ENCODE measurements at regions not wholly inside any gene's neighbourhood (a gene's known extent, or its start where the extent isn't known, plus 50 kb on each side); places are given as distances from the start of the nearest gene placed in this dataset.

GRCh38 chrX:39960219-39960618 lies 137.5 kb downstream of the BCOR start:
- no peak for TF ChIP-seq CEBPB (IDR thresholded peaks at IDR 0.05)
- no peak for TF ChIP-seq RAD21 (IDR thresholded peaks at IDR 0.05; ENCODE audit: low read depth)
- no peak for TF ChIP-seq YY1 (IDR thresholded peaks at IDR 0.05; ENCODE audit: low read depth)
- TF ChIP-seq EP300 (IDR thresholded peaks at IDR 0.05; ENCODE audit: borderline replicate concordance) = no peak
- no peak for TF ChIP-seq USF1 (IDR thresholded peaks at IDR 0.05)
- no peak for TF ChIP-seq TEAD4 (IDR thresholded peaks at IDR 0.05)
- TF ChIP-seq TCF12 (IDR thresholded peaks at IDR 0.05; ENCODE audit: low read depth) = no peak
- TF ChIP-seq EGR1 (IDR thresholded peaks at IDR 0.05) = no peak
- TF ChIP-seq ZBTB7A (IDR thresholded peaks at IDR 0.05; ENCODE audit: low read depth) = no peak
- no peak for TF ChIP-seq TAF1 (IDR thresholded peaks at IDR 0.05; ENCODE audit: low read depth)
- TF ChIP-seq NFIC (IDR thresholded peaks at IDR 0.05) = no peak
- no peak for TF ChIP-seq MAX (IDR thresholded peaks at IDR 0.05)
- TF ChIP-seq REST (IDR thresholded peaks at IDR 0.05; ENCODE audit: low read depth) = no peak
- TF ChIP-seq CREB1 (IDR thresholded peaks at IDR 0.05; ENCODE audit: low read depth) = no peak
- TF ChIP-seq FOXM1 (IDR thresholded peaks at IDR 0.05; ENCODE audit: borderline replicate concordance, low read depth) = no peak

GRCh38 chrX:39961441-39961840 lies 136.3 kb downstream of the BCOR start:
- TF ChIP-seq CEBPB (IDR thresholded peaks at IDR 0.05) = no peak
- TF ChIP-seq MAX (IDR thresholded peaks at IDR 0.05) = no peak
- no peak for TF ChIP-seq NFIC (IDR thresholded peaks at IDR 0.05)
- no peak for TF ChIP-seq YY1 (IDR thresholded peaks at IDR 0.05; ENCODE audit: low read depth)
- TF ChIP-seq REST (IDR thresholded peaks at IDR 0.05; ENCODE audit: low read depth) = no peak
- TF ChIP-seq EGR1 (IDR thresholded peaks at IDR 0.05) = no peak

GRCh38 chrX:39965051-39965573 lies 132.6 kb downstream of the BCOR start:
- TF ChIP-seq USF1 (IDR thresholded peaks at IDR 0.05) = 0 out of 2 replicates have a peak, but pooled peaks have one; percentile 27
- TF ChIP-seq RAD21 (IDR thresholded peaks at IDR 0.05; ENCODE audit: low read depth) = no peak

GRCh38 chrX:39966176-39966575 lies 131.6 kb downstream of the BCOR start:
- TF ChIP-seq ZBTB7A (IDR thresholded peaks at IDR 0.05; ENCODE audit: low read depth) (no peak), REST (IDR thresholded peaks at IDR 0.05; ENCODE audit: low read depth) (no peak), TEAD4 (IDR thresholded peaks at IDR 0.05) (no peak), CEBPB (IDR thresholded peaks at IDR 0.05) (no peak), RAD21 (IDR thresholded peaks at IDR 0.05; ENCODE audit: low read depth) (no peak)

- TF ChIP-seq YY1 (IDR thresholded peaks at IDR 0.05; ENCODE audit: low read depth) = no peak
- TF ChIP-seq MAX (IDR thresholded peaks at IDR 0.05) = no peak
- no peak for TF ChIP-seq CREB1 (IDR thresholded peaks at IDR 0.05; ENCODE audit: low read depth)
- no peak for TF ChIP-seq USF1 (IDR thresholded peaks at IDR 0.05)
- TF ChIP-seq TAF1 (IDR thresholded peaks at IDR 0.05; ENCODE audit: low read depth) = no peak
- no peak for TF ChIP-seq EGR1 (IDR thresholded peaks at IDR 0.05)
- TF ChIP-seq EP300 (IDR thresholded peaks at IDR 0.05; ENCODE audit: borderline replicate concordance) = no peak
- TF ChIP-seq FOXM1 (IDR thresholded peaks at IDR 0.05; ENCODE audit: borderline replicate concordance, low read depth) = no peak
- TF ChIP-seq NFIC (IDR thresholded peaks at IDR 0.05) = no peak
- TF ChIP-seq RAD21 (IDR thresholded peaks at IDR 0.05; ENCODE audit: low read depth) = no peak
- TF ChIP-seq ZBTB7A (IDR thresholded peaks at IDR 0.05; ENCODE audit: low read depth) = no peak
- TF ChIP-seq REST (IDR thresholded peaks at IDR 0.05; ENCODE audit: low read depth) = no peak
- TF ChIP-seq TEAD4 (IDR thresholded peaks at IDR 0.05) = no peak
- no peak for TF ChIP-seq CEBPB (IDR thresholded peaks at IDR 0.05)
- TF ChIP-seq TCF12 (IDR thresholded peaks at IDR 0.05; ENCODE audit: low read depth) = no peak
These were observed 130.4 kb downstream of the BCOR start for GRCh38 chrX:39967348-39967747.

All from Ishikawa (cell line).